Epithelial cell of esophagus (primary cell): ENCODE measurements at regions not wholly inside any gene's neighbourhood (a gene's known extent, or its start where the extent isn't known, plus 50 kb on each side); places are given as distances from the start of the nearest gene placed in this dataset.

Source experiments
- DNase-seq: peaks from one replicate; pipeline ENCODE4 v3.0.0; 2010; ENCODE audit warnings: low read depth
- H3K4me3 ChIP-seq: 2 replicates; pipeline ENCODE4 v1.5.1; 2011; ENCODE audit warnings: mild to moderate bottlenecking, low read length, control low read depth
- CTCF ChIP-seq: IDR thresholded peaks from 2 replicates; pipeline ENCODE4 v1.5.1; 2011; ENCODE audit warnings: low read depth, mild to moderate bottlenecking, low read length, control low read depth, inconsistent platforms; ENCODE audit not compliant: insufficient read depth; ENCODE audit errors: missing control alignments

- no peak for TF ChIP-seq CTCF
- H3K4me3 ChIP-seq = no peak overlapping the region
- DNase-seq = no peak
These were observed 106.7 kb upstream of the FOXF1 start for GRCh38 chr16:86403541-86404163.

GRCh38 chr16:86404678-86405077 is 105.6 kb upstream of the FOXF1 start:
- no peak for TF ChIP-seq CTCF
- DNase-seq = no peak
- no peak overlapping the region for H3K4me3 ChIP-seq

DNA sequence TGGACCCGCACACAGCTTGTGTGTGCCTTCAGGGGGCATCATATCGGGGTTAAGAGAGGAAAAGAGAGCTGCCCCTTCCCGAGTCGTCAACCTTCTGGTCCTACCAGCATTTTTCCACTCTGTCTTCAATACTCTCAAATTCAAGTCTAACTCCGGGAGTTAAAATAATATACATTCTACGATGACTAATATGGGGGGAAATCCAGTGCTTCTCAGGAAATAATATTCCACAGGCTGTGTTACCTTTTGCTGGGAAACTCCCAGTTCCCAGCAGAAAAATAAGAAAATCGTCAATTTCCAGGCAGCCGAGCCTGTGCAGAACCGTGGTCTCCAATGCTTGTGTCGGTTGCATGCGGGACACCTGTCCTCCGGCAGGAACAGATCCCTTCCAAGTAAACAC is 105.0 kb upstream of the FOXF1 start:
- H3K4me3 ChIP-seq = no peak overlapping the region
- no peak for TF ChIP-seq CTCF
- DNase-seq = no peak

- no peak for DNase-seq
- H3K4me3 ChIP-seq = no peak overlapping the region
- no peak for TF ChIP-seq CTCF
These were observed 104.3 kb upstream of the FOXF1 start for GRCh38 chr16:86406056-86406455.

GRCh38 chr16:86408685-86409084 is 101.6 kb upstream of the FOXF1 start:
- TF ChIP-seq CTCF = no peak
- DNase-seq = no peak
- H3K4me3 ChIP-seq = no peak overlapping the region

- no peak for TF ChIP-seq CTCF
These were observed 100.2 kb upstream of the FOXF1 start for GRCh38 chr16:86410081-86410480.

GRCh38 chr16:86410529-86410928 is 99.8 kb upstream of the FOXF1 start:
- TF ChIP-seq CTCF = no peak
- no peak for DNase-seq
- no peak overlapping the region for H3K4me3 ChIP-seq

More at GRCh38 chr16:86410081-86410480, 100.2 kb upstream of the FOXF1 start:
- no peak for DNase-seq
- no peak overlapping the region for H3K4me3 ChIP-seq
